MG63 (cell line): ENCODE measurements at regions not wholly inside any gene's neighbourhood (a gene's known extent, or its start where the extent isn't known, plus 50 kb on each side); places are given as distances from the start of the nearest gene placed in this dataset.
A peak's percentile ranks its signal among the peaks of the same experiment; 100 is the strongest.

Experiments used
- DNase-seq: peaks from one replicate; pipeline ENCODE4 v3.0.0-alpha.2; 2020
- H3K27me3 ChIP-seq: fragments of 250-450 bp; sonication (Bioruptor Pico); 2 replicates; pipeline ENCODE4 v1.5.1; 2020; ENCODE audit warnings: mild to moderate bottlenecking, moderate library complexity
- H3K36me3 ChIP-seq: fragments of 250-450 bp; sonication (Bioruptor Pico); 2 replicates; pipeline ENCODE4 v1.5.1; 2020; ENCODE audit warnings: mild to moderate bottlenecking, moderate library complexity
- H3K4me3 ChIP-seq: fragments of 250-450 bp; sonication (Bioruptor Pico); 2 replicates; pipeline ENCODE4 v1.5.1; 2020; ENCODE audit warnings: mild to moderate bottlenecking, moderate library complexity
- H3K9me3 ChIP-seq: fragments of 250-450 bp; sonication (Bioruptor Pico); 2 replicates; pipeline ENCODE4 v1.5.1; 2020; ENCODE audit warnings: mild to moderate bottlenecking, moderate library complexity

GRCh38 chr11:10908215-10908951, 50.5 kb upstream of the ZBED5 start:
- H3K36me3 ChIP-seq, result no peaks in the 10 kb centered on the region
- no peaks in the 10 kb centered on the region for H3K27me3 ChIP-seq
- peak; percentile 74 for DNase-seq
- peak overlapping the region; percentile 33 for H3K4me3 ChIP-seq
- no peaks in the 10 kb centered on the region for H3K9me3 ChIP-seq
